ENCODE measurements at regions not wholly inside any gene's neighbourhood (a gene's known extent, or its start where the extent isn't known, plus 50 kb on each side); places are given as distances from the start of the nearest gene placed in this dataset.

GRCh38 chr9:26176628-26177027 is 498.4 kb upstream of the TUSC1 start:
- TF ChIP-seq CTCF (IDR thresholded peaks at IDR 0.05; ENCODE audit: insufficient read depth, low read depth, low read length, missing control alignments), result no peak
- no peak overlapping the region for H3K4me3 ChIP-seq (ENCODE audit: low read depth, low read length)
- DNase-seq (ENCODE audit: low read depth), result no peak

- no peak for DNase-seq (ENCODE audit: low read depth)
- H3K4me3 ChIP-seq (ENCODE audit: low read depth, low read length), result no peak overlapping the region
- TF ChIP-seq CTCF (IDR thresholded peaks at IDR 0.05; ENCODE audit: insufficient read depth, low read depth, low read length, missing control alignments), result no peak
These were observed 497.0 kb upstream of the TUSC1 start for GRCh38 chr9:26175264-26175663.

GRCh38 chr9:26172301-26172700 is 494.1 kb upstream of the TUSC1 start:
- no peak overlapping the region for H3K4me3 ChIP-seq (ENCODE audit: low read depth, low read length)
- no peak for DNase-seq (ENCODE audit: low read depth)
- TF ChIP-seq CTCF (IDR thresholded peaks at IDR 0.05; ENCODE audit: insufficient read depth, low read depth, low read length, missing control alignments), result no peak

- no peak overlapping the region for H3K4me3 ChIP-seq (ENCODE audit: low read depth, low read length)
- no peak for DNase-seq (ENCODE audit: low read depth)
- TF ChIP-seq CTCF (IDR thresholded peaks at IDR 0.05; ENCODE audit: insufficient read depth, low read depth, low read length, missing control alignments), result no peak
These were observed 493.4 kb upstream of the TUSC1 start for GRCh38 chr9:26171691-26172090.

- DNase-seq (ENCODE audit: low read depth), result no peak
- no peak overlapping the region for H3K4me3 ChIP-seq (ENCODE audit: low read depth, low read length)
- no peak for TF ChIP-seq CTCF (IDR thresholded peaks at IDR 0.05; ENCODE audit: insufficient read depth, low read depth, low read length, missing control alignments)
These were observed 491.9 kb upstream of the TUSC1 start for GRCh38 chr9:26170190-26170589.

- no peak overlapping the region for H3K4me3 ChIP-seq (ENCODE audit: low read depth, low read length)
- DNase-seq (ENCODE audit: low read depth), result no peak
- TF ChIP-seq CTCF (IDR thresholded peaks at IDR 0.05; ENCODE audit: insufficient read depth, low read depth, low read length, missing control alignments), result no peak
These were observed 491.5 kb upstream of the TUSC1 start for GRCh38 chr9:26169708-26170107.

- no peak for TF ChIP-seq CTCF (IDR thresholded peaks at IDR 0.05; ENCODE audit: insufficient read depth, low read depth, low read length, missing control alignments)
- H3K4me3 ChIP-seq (ENCODE audit: low read depth, low read length), result no peak overlapping the region
- DNase-seq (ENCODE audit: low read depth), result no peak
These were observed 488.3 kb upstream of the TUSC1 start for GRCh38 chr9:26166537-26166936.

Data from GM12865 (cell line).